ENCODE measurements at regions not wholly inside any gene's neighbourhood (a gene's known extent, or its start where the extent isn't known, plus 50 kb on each side); places are given as distances from the start of the nearest gene placed in this dataset.

DNA sequence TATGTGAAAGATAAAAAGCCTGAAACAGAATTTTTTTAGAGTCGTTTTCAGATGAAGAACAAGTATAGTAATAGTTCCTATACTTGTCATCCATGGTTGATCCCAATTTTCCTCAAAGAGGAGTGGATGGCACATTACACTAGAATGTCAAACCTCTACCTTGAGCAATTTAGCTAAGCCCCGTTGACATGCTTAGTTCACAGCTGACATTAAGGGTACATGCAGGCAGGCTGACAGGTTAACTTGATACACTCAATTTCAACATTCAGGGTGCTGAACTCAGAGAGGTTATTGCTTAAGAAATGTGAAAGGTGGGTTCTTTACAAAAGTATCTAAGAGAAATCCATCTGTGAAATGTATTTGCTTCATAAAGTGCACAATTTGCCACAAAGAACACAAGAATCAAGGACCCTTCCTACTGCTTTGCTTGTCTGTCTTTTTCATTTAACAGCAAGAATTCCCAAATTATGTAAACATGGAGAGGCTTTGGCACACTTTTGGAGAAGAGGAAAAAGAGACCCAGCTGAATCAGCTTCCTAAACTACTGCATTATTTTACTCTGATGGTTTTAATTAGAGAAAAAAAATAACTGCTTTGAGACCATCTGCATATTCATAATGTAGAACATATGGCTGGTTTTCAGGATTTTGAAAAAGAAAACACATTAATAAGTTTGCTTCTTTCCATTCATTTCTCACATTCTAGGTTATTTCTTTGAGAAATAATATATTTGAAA is 122.5 kb upstream of the DDIT4L start:
- DNase-seq (ENCODE audit: extremely low spot score), result no peak
- ChIA-PET POLR2A (no interaction called here), CTCF (no interaction called here)
- no peak for TF ChIP-seq SUZ12 (IDR thresholded peaks at IDR 0.05)
- TF ChIP-seq ARNT (IDR thresholded peaks at IDR 0.05), result no peak
- no peak for TF ChIP-seq NFRKB (IDR thresholded peaks at IDR 0.05)
- TF ChIP-seq FOXK2 (IDR thresholded peaks at IDR 0.05), result no peak

DNA sequence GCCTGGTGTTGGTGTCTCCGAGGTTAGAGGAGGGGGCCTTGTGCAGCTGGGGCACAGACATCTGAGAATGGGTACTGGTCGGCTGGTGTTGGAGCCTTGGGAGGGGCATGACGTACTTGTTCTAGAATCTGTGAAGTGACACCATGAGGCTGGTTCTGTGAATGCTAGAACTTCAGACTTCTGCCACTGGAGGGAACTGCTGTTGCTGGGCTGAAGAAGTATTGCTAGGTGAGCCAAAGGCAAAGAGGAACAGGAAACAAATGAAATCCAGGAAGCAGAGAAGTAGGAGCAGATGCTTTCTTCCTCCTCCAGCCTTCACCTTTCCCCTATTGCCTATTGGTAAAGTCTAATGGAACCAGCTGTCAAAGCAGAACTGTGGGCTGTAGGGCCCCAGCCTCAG is 120.9 kb upstream of the DDIT4L start:
- no peak for TF ChIP-seq FOXA1 (IDR thresholded peaks at IDR 0.05)
- TF ChIP-seq NFRKB (IDR thresholded peaks at IDR 0.05), result no peak
- TF ChIP-seq TARDBP (IDR thresholded peaks at IDR 0.05), result no peak
- no peak for TF ChIP-seq CTBP1 (IDR thresholded peaks at IDR 0.05; ENCODE audit: borderline replicate concordance)
- no peak for TF ChIP-seq ARNT (IDR thresholded peaks at IDR 0.05)
- TF ChIP-seq PKNOX1 (IDR thresholded peaks at IDR 0.05), result no peak
- no peak for TF ChIP-seq HDGF (IDR thresholded peaks at IDR 0.05; ENCODE audit: borderline replicate concordance)
- no peak for TF ChIP-seq L3MBTL2 (conservative IDR thresholded peaks at IDR 0.05)
- TF ChIP-seq SUZ12 (IDR thresholded peaks at IDR 0.05), result no peak
- peak; percentile 9 for DNase-seq (ENCODE audit: extremely low spot score)
- ChIA-PET POLR2A (no interaction called here), CTCF (no interaction called here)

DNA sequence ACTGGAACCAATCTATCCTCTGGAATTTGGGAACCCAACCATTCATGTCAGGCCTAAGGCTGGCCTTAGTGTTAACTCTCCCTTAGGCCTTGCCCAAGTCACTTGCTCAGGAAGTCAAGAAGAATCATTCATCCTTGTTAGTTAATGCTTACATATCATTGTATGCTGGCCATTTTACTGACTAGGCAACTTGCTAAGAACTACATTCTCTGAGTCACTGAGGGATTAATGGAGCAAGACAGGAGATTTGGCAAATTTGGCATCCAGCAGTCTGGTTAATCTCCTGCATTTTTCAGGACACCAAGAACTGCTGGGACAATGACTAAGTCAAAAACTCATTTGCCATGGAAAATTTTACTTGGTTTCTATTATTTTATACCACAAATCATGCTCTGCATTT is 115.8 kb upstream of the DDIT4L start:
- ChIA-PET CTCF (no interaction called here), POLR2A (no interaction called here)
- no peak for DNase-seq (ENCODE audit: extremely low spot score)
- TF ChIP-seq FOXM1 (IDR thresholded peaks at IDR 0.05; ENCODE audit: borderline replicate concordance) (no peak), FOXA1 (IDR thresholded peaks at IDR 0.05) (no peak), PKNOX1 (IDR thresholded peaks at IDR 0.05) (no peak)

GRCh38 chr4:100302061-100303026 is 112.1 kb upstream of the DDIT4L start:
- DNase-seq (ENCODE audit: extremely low spot score), result no peak
- POLR2A ChIA-PET, result no interaction called here
- TF ChIP-seq BHLHE40 (IDR thresholded peaks at IDR 0.05; ENCODE audit: borderline replicate concordance) (no peak), FOXA1 (IDR thresholded peaks at IDR 0.05) (no peak), SUZ12 (IDR thresholded peaks at IDR 0.05) (no peak), ZNF384 (IDR thresholded peaks at IDR 0.05) (no peak), ELF4 (IDR thresholded peaks at IDR 0.05) (no peak), FOXM1 (IDR thresholded peaks at IDR 0.05; ENCODE audit: borderline replicate concordance) (no peak), NFRKB (IDR thresholded peaks at IDR 0.05) (no peak), CTBP1 (IDR thresholded peaks at IDR 0.05; ENCODE audit: borderline replicate concordance) (no peak), TARDBP (IDR thresholded peaks at IDR 0.05) (no peak), L3MBTL2 (conservative IDR thresholded peaks at IDR 0.05) (no peak), SP1 (IDR thresholded peaks at IDR 0.05) (no peak), ARNT (IDR thresholded peaks at IDR 0.05) (no peak), PKNOX1 (IDR thresholded peaks at IDR 0.05) (no peak), LEF1 (IDR thresholded peaks at IDR 0.05; ENCODE audit: borderline replicate concordance) (no peak), FOXK2 (IDR thresholded peaks at IDR 0.05) (no peak), HDGF (IDR thresholded peaks at IDR 0.05; ENCODE audit: borderline replicate concordance) (no peak)
- CTCF ChIA-PET, result no interaction called here

- ChIA-PET CTCF (no interaction called here), POLR2A (no interaction called here)
- TF ChIP-seq PKNOX1 (IDR thresholded peaks at IDR 0.05) (no peak), LEF1 (IDR thresholded peaks at IDR 0.05; ENCODE audit: borderline replicate concordance) (no peak), SP1 (IDR thresholded peaks at IDR 0.05) (no peak), FOXA1 (IDR thresholded peaks at IDR 0.05) (no peak), FOXK2 (IDR thresholded peaks at IDR 0.05) (no peak), FOXM1 (IDR thresholded peaks at IDR 0.05; ENCODE audit: borderline replicate concordance) (no peak), ELF4 (IDR thresholded peaks at IDR 0.05) (no peak), TARDBP (IDR thresholded peaks at IDR 0.05) (no peak), L3MBTL2 (conservative IDR thresholded peaks at IDR 0.05) (no peak), HDGF (IDR thresholded peaks at IDR 0.05; ENCODE audit: borderline replicate concordance) (no peak), ZNF384 (IDR thresholded peaks at IDR 0.05) (no peak)
- no peak for DNase-seq (ENCODE audit: extremely low spot score)
These were observed 109.0 kb upstream of the DDIT4L start for GRCh38 chr4:100299046-100299840.
